H1 (cell line): ENCODE measurements at regions not wholly inside any gene's neighbourhood (a gene's known extent, or its start where the extent isn't known, plus 50 kb on each side); places are given as distances from the start of the nearest gene placed in this dataset.

ENCODE experiments used
- CTCF ChIA-PET: fragments of 300-600 bp; sonication (Branson Sonifier 250); formaldehyde crosslinking; loops from one replicate; lab custom pipeline; 2021; ENCODE audit not compliant: partially characterized antibody; lab: Charles Lee
- POLR2A ChIA-PET: fragments of 300-600 bp; sonication (Branson Sonifier 250); formaldehyde crosslinking; loops from one replicate; lab custom pipeline; 2021; ENCODE audit warnings: inconsistent platforms; ENCODE audit not compliant: partially characterized antibody; lab: Charles Lee
- DNase-seq, 2 experiments: peaks; one replicate each; pipeline versions ENCODE4 v3.0.0 to v3.0.0-alpha.2; 2010 to 2022; ENCODE audit warnings: low spot score in 2 of 2, low read depth in 1 of 2, mixed read lengths in 1 of 2
- FAIRE-seq: peaks from 2 replicates; lab custom pipeline; 2011; peaks lifted over from hg19 to GRCh38; lab: Jason Lieb, UNC
- H2AFZ ChIP-seq: 2 replicates; pipeline ENCODE4 v1.8.1; 2012; ENCODE audit warnings: low read length, inconsistent platforms
- H2AK5ac ChIP-seq: 2 replicates; pipeline ENCODE4 v1.6.1; 2013; ENCODE audit warnings: low read depth, low read length
- H2BK120ac ChIP-seq: replicated peaks from 2 replicates; pipeline ENCODE3; 2013; ENCODE audit warnings: low read depth, low read length, inconsistent platforms
- H2BK12ac ChIP-seq: 2 replicates; pipeline ENCODE4 v1.6.1; 2013; ENCODE audit warnings: low read depth, low read length
- H2BK15ac ChIP-seq: 2 replicates; pipeline ENCODE4 v1.6.1; 2013; ENCODE audit warnings: low read length
- H2BK20ac ChIP-seq: 2 replicates; pipeline ENCODE4 v1.6.1; 2013; ENCODE audit warnings: low read length
- H2BK5ac ChIP-seq: 2 replicates; pipeline ENCODE4 v1.6.1; 2013; ENCODE audit warnings: low read depth, low read length
- H3K14ac ChIP-seq: 2 replicates; pipeline ENCODE4 v1.6.1; 2013; ENCODE audit warnings: inconsistent platforms; ENCODE audit not compliant: insufficient read length
- H3K18ac ChIP-seq: 2 replicates; pipeline ENCODE4 v1.6.1; 2013; ENCODE audit warnings: low read length; ENCODE audit errors: extremely low read depth
- H3K23ac ChIP-seq: 2 replicates; pipeline ENCODE4 v1.6.1; 2013; ENCODE audit warnings: inconsistent platforms; ENCODE audit not compliant: insufficient read length
- H3K23me2 ChIP-seq: 2 replicates; pipeline ENCODE4 v1.6.1; 2013; ENCODE audit warnings: low read depth, low read length
- H3K27ac ChIP-seq: 2 replicates; pipeline ENCODE4 v1.6.1; 2011; ENCODE audit warnings: low read depth, low read length, inconsistent platforms
- H3K27me3 ChIP-seq, 4 experiments: replicated peaks in 1 of 4; 1 replicate in 1 of 4; 2 replicates in 3 of 4; pipeline versions ENCODE4 v1.6.1 to v1.8.1; 2011 to 2013; ENCODE audit warnings: low read length in 3 of 4, mild to moderate bottlenecking in 3 of 4, inconsistent platforms in 2 of 4, mixed read lengths in 2 of 4, moderate library complexity in 1 of 4; ENCODE audit not compliant: control insufficient read depth in 3 of 4, insufficient read depth in 3 of 4; ENCODE audit errors: extremely low read depth in 1 of 4
- H3K36me3 ChIP-seq, 4 experiments: 2 replicates each; pipeline versions ENCODE4 v1.6.1 to v1.8.1; 2011 to 2013; ENCODE audit warnings: mild to moderate bottlenecking in 4 of 4, low read length in 3 of 4, moderate library complexity in 2 of 4, control low read depth in 1 of 4, inconsistent platforms in 1 of 4; ENCODE audit not compliant: insufficient read depth in 4 of 4, control insufficient read depth in 2 of 4
- H3K4ac ChIP-seq: replicated peaks from 2 replicates; pipeline ENCODE3; 2013; ENCODE audit warnings: low read length, low read depth, mixed read lengths, inconsistent platforms; ENCODE audit not compliant: insufficient read length
- H3K4me1 ChIP-seq, 4 experiments: replicated peaks in 1 of 4; 1 replicate in 1 of 4; 2 replicates in 3 of 4; pipeline versions ENCODE4 v1.6.1 to v1.8.1; 2011 to 2013; ENCODE audit warnings: low read length in 3 of 4, inconsistent platforms in 2 of 4, mixed read lengths in 1 of 4; ENCODE audit not compliant: insufficient read depth in 4 of 4, control insufficient read depth in 3 of 4
- H3K4me2 ChIP-seq, 2 experiments: 2 replicates each; pipeline versions ENCODE4 v1.6.1 to v1.8.1; 2011 to 2013; ENCODE audit warnings: low read depth in 2 of 2, low read length in 2 of 2, control low read depth in 1 of 2, inconsistent platforms in 1 of 2, mild to moderate bottlenecking in 1 of 2; ENCODE audit not compliant: insufficient read depth in 1 of 2
- H3K4me3 ChIP-seq, 4 experiments: fragments of 200-600, 300-600 bp in 1 of 4; sonication (generic), shearing (Covaris generic), sonication (Bioruptor Twin) in 1 of 4; 2 replicates each; pipeline versions ENCODE4 v1.5.1 to v1.8.1; 2011 to 2016; ENCODE audit warnings: low read length in 4 of 4, low read depth in 3 of 4, control low read depth in 2 of 4, inconsistent platforms in 2 of 4, mild to moderate bottlenecking in 2 of 4, mixed read lengths in 1 of 4, moderate library complexity in 1 of 4; ENCODE audit not compliant: insufficient read depth in 2 of 4; ENCODE audit errors: extremely low read depth in 1 of 4
- H3K56ac ChIP-seq: replicated peaks from 2 replicates; pipeline ENCODE3; 2013; ENCODE audit warnings: low read depth, mild to moderate bottlenecking, mixed read lengths, low read length, inconsistent platforms; ENCODE audit not compliant: insufficient read length
- H3K79me1 ChIP-seq: 2 replicates; pipeline ENCODE4 v1.6.1; 2013; ENCODE audit warnings: low read depth, low read length, control low read depth
- H3K79me2 ChIP-seq, 2 experiments: 2 replicates each; pipeline versions ENCODE4 v1.6.1 to v1.8.1; 2012 to 2013; ENCODE audit warnings: low read length in 2 of 2, mild to moderate bottlenecking in 2 of 2, inconsistent platforms in 1 of 2; ENCODE audit not compliant: insufficient read depth in 2 of 2, control insufficient read depth in 1 of 2
- H3K9ac ChIP-seq, 4 experiments: replicated peaks in 1 of 4; 1 replicate in 1 of 4; 2 replicates in 3 of 4; pipeline versions ENCODE4 v1.6.1 to v1.8.1; 2011 to 2013; ENCODE audit warnings: low read depth in 3 of 4, low read length in 3 of 4, control low read depth in 2 of 4, mild to moderate bottlenecking in 2 of 4, moderate library complexity in 2 of 4, inconsistent platforms in 1 of 4; ENCODE audit errors: extremely low read depth in 1 of 4
- H3K9me3 ChIP-seq, 2 experiments: 2 replicates each; pipeline versions ENCODE4 v1.6.1 to v1.8.1; 2012 to 2013; ENCODE audit warnings: mild to moderate bottlenecking in 2 of 2, moderate library complexity in 2 of 2, control low read depth in 1 of 2, inconsistent platforms in 1 of 2, low read depth in 1 of 2, low read length in 1 of 2, mixed read lengths in 1 of 2; ENCODE audit not compliant: insufficient read depth in 2 of 2
- H4K20me1 ChIP-seq, 2 experiments: replicated peaks in 1 of 2; 2 replicates each; pipeline versions ENCODE3 to v1.8.1; 2011 to 2013; ENCODE audit warnings: inconsistent platforms in 2 of 2, low read length in 2 of 2, mild to moderate bottlenecking in 1 of 2; ENCODE audit not compliant: insufficient read depth in 2 of 2, control insufficient read depth in 1 of 2
- H4K5ac ChIP-seq: 2 replicates; pipeline ENCODE4 v1.6.1; 2013; ENCODE audit warnings: low read length, low read depth, mixed read lengths, inconsistent platforms; ENCODE audit not compliant: insufficient read length
- H4K8ac ChIP-seq: 2 replicates; pipeline ENCODE4 v1.8.0; 2013; ENCODE audit warnings: mild to moderate bottlenecking, moderate library complexity, low read length, inconsistent platforms; ENCODE audit not compliant: insufficient read depth; ENCODE audit errors: extremely low read depth
- H4K91ac ChIP-seq: replicated peaks from 2 replicates; pipeline ENCODE3; 2013; ENCODE audit warnings: low read length, mixed read lengths, inconsistent platforms; ENCODE audit not compliant: insufficient read length
- BACH1 ChIP-seq: IDR thresholded peaks from 2 replicates; pipeline ENCODE4 v1.6.1; 2012; ENCODE audit warnings: low read length, improper control_type of control experiment
- CBX5 ChIP-seq: fragments of 300-800, 300-1000 bp; sonication (generic); IDR thresholded peaks from 2 replicates; pipeline ENCODE4 v1.7.1; 2016; ENCODE audit warnings: antibody characterized with exemption, low read length, low read depth
- CREB1 ChIP-seq: IDR thresholded peaks from 2 replicates; pipeline ENCODE4 v1.6.1; 2012; ENCODE audit warnings: inconsistent platforms
- CTBP2 ChIP-seq: IDR thresholded peaks from 2 replicates; pipeline ENCODE4 v1.7.0; 2011; ENCODE audit warnings: borderline replicate concordance, mild to moderate bottlenecking, moderate library complexity, mixed read lengths, low read length; ENCODE audit not compliant: insufficient read depth, insufficient read length
- EGR1 ChIP-seq: IDR thresholded peaks from 2 replicates; pipeline ENCODE4 v1.6.1; 2011; ENCODE audit warnings: low read depth, low read length, borderline replicate concordance
- POLR2A ChIP-seq, 2 experiments: IDR thresholded peaks; 1 replicate in 1 of 2; 2 replicates in 1 of 2; pipeline ENCODE4 v1.6.1; 2011; ENCODE audit warnings: low read depth in 2 of 2, low read length in 2 of 2, mild to moderate bottlenecking in 2 of 2; ENCODE audit errors: control extremely low read depth in 1 of 2
- RBBP5 ChIP-seq: IDR thresholded peaks from 2 replicates; pipeline ENCODE4 v1.7.1; 2012; ENCODE audit warnings: low read depth, mild to moderate bottlenecking, inconsistent platforms, low read length, moderate library complexity, borderline replicate concordance
- TCF12 ChIP-seq: IDR thresholded peaks from 2 replicates; pipeline ENCODE4 v1.6.1; 2011; ENCODE audit warnings: low read depth, mild to moderate bottlenecking, low read length
- ZNF274 ChIP-seq: IDR thresholded peaks from 2 replicates; pipeline ENCODE4 v1.7.0; 2012; ENCODE audit warnings: low read length, borderline replicate concordance; ENCODE audit errors: extremely low read depth
- WGBS, 2 experiments: shearing (Covaris generic) in 1 of 2; methylation state at CpG; one replicate each; pipeline versions ENCODE4 v1.1.6 to v1.1.7; 2013 to 2015; ENCODE audit warnings: low lambda C conversion rate in 2 of 2, mixed read lengths in 2 of 2, inconsistent platforms in 1 of 2, low coverage in 1 of 2, missing lambda C conversion rate in 1 of 2; ENCODE audit not compliant: insufficient replicate concordance in 2 of 2, insufficient coverage in 1 of 2, insufficient read length in 1 of 2; ENCODE audit errors: extremely low coverage in 1 of 2, missing lambda C conversion rate in 1 of 2; 5-methylcytosine and 5-hydroxymethylcytosine counted together

DNA sequence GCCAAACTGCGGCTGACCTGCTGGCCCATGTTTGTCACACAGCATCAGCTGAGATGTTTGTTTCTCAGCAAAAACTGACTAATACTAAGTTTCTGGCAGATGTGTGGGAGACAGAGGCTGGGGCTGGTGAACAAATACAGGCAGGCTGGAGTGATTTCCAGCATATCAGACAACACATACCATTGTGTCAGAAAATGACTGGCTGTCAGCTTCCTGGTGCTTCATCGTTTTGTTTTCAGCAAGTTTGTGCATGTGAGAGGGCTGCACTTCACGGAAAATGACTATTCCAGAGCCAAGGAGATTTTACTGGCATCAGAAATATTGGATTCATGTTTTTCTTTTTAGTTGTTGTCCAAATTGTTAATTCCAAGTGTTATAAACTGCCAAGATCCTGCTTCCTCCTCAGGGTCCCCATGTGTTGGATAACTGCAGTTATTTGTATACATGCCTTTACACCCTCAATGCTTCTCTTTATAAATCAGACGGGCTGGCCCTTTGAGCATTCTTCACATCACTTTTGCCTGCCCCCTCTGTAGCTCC is 145.7 kb downstream of the GALC start:
- no peak overlapping the region for H3K4me3 ChIP-seq
- no peaks in the 10 kb centered on the region for H3K4me1 ChIP-seq
- no peak for FAIRE-seq
- no peaks in the 10 kb centered on the region for H3K79me1 ChIP-seq
- H3K14ac ChIP-seq: no peak overlapping the region
- no peaks in the 10 kb centered on the region for H3K27me3 ChIP-seq
- no peaks in the 10 kb centered on the region for H3K9me3 ChIP-seq
- no peak overlapping the region for H2BK20ac ChIP-seq
- CTCF ChIA-PET: interaction anchor here (0.7 kb wide), 1 partner anchor 53 kb away, joined by 3 read pairs; no protein-coding TSS in a partner anchor
- no peaks in the 10 kb centered on the region for H3K79me2 ChIP-seq
- no peak for DNase-seq
- no peak overlapping the region for H3K4ac ChIP-seq
- H3K9ac ChIP-seq: no peak overlapping the region
- H2BK120ac ChIP-seq: no peak overlapping the region
- H4K8ac ChIP-seq: no peak overlapping the region
- no peak overlapping the region for H3K18ac ChIP-seq
- no peak overlapping the region for H3K56ac ChIP-seq
- H4K91ac ChIP-seq: no peak overlapping the region
- H2AK5ac ChIP-seq: no peak overlapping the region
- H2BK5ac ChIP-seq: no peak overlapping the region
- no peak for TF ChIP-seq POLR2A (IDR thresholded peaks at IDR 0.05; ENCODE audit: control extremely low read depth in 1 of 2, low read depth in 2 of 2, low read length in 2 of 2)
- no peak for TF ChIP-seq CREB1
- TF ChIP-seq ZNF274: no peak
- no peak for TF ChIP-seq RBBP5
- no peak for TF ChIP-seq CTBP2
- TF ChIP-seq TCF12: no peak
- no peak for TF ChIP-seq CBX5
- no peak for TF ChIP-seq EGR1
- TF ChIP-seq BACH1: no peak
- H3K27ac ChIP-seq: no peak overlapping the region
- H2BK15ac ChIP-seq: no peak overlapping the region
- H2BK12ac ChIP-seq: no peak overlapping the region
- 91% methylated on average over 4 of the region's 4 CpGs; no CpG with 5 or more reads in 1 of the 2 experiments for WGBS, 2 experiments
- POLR2A ChIA-PET: no interaction called here
- no peaks in the 10 kb centered on the region for H4K20me1 ChIP-seq
- H4K5ac ChIP-seq: no peak overlapping the region
- no peak overlapping the region for H2AFZ ChIP-seq
- H3K36me3 ChIP-seq: no peaks in the 10 kb centered on the region
- H3K23ac ChIP-seq: no peak overlapping the region
- no peak overlapping the region for H3K4me2 ChIP-seq
- no peaks in the 10 kb centered on the region for H3K23me2 ChIP-seq
